Tibial nerve (tissue), 3 donors: ENCODE measurements at regions not wholly inside any gene's neighbourhood (a gene's known extent, or its start where the extent isn't known, plus 50 kb on each side); places are given as distances from the start of the nearest gene placed in this dataset.

Experiments used
- CTCF ChIP-seq, 5 experiments: fragments of 200-600 bp in 3 of 5; fragments of 450-650 bp in 2 of 5; sonication (generic) in 3 of 5; IDR thresholded peaks; one replicate each; pipeline ENCODE4 v1.5.1; 2016 to 2019; ENCODE audit warnings: antibody characterized with exemption in 5 of 5, mild to moderate bottlenecking in 3 of 5, moderate library complexity in 2 of 5
- POLR2A ChIP-seq, 2 donors: fragments of 450-650 bp; IDR thresholded peaks; one replicate each; pipeline ENCODE4 v1.6.1; 2017; ENCODE audit warnings: antibody characterized with exemption in 2 of 2, mild to moderate bottlenecking in 2 of 2, moderate library complexity in 2 of 2

- TF ChIP-seq CTCF (IDR thresholded peaks at IDR 0.05) = no peak
- TF ChIP-seq POLR2A (IDR thresholded peaks at IDR 0.05) = no peak
Measured at GRCh38 chr2:2410987-2411386, 79.9 kb upstream of the MYT1L start.
